ENCODE measurements at regions not wholly inside any gene's neighbourhood (a gene's known extent, or its start where the extent isn't known, plus 50 kb on each side); places are given as distances from the start of the nearest gene placed in this dataset.

GRCh38 chr4:167452922-167453430, 218.7 kb upstream of the SPOCK3 start:
- H3K9ac ChIP-seq (ENCODE audit: low read length), result no peak overlapping the region
- no peak overlapping the region for H2AFZ ChIP-seq (ENCODE audit: low read depth, low read length)
- H3K9me3 ChIP-seq (ENCODE audit: low read length), result no peaks in the 10 kb centered on the region
- no peaks in the 10 kb centered on the region for H3K36me3 ChIP-seq (ENCODE audit: insufficient read depth, low read length)
- H3K9me2 ChIP-seq (ENCODE audit: insufficient read depth, low read length), result no peaks in the 10 kb centered on the region
- no peaks in the 10 kb centered on the region for H3F3A ChIP-seq (ENCODE audit: insufficient read depth, low read length, poor library complexity, severe bottlenecking)
- H4K20me1 ChIP-seq (ENCODE audit: insufficient read depth), result no peaks in the 10 kb centered on the region
- no peaks in the 10 kb centered on the region for H3K79me2 ChIP-seq (replicated peaks; ENCODE audit: insufficient read depth, low read length)
- no peak overlapping the region for H3K4me2 ChIP-seq (ENCODE audit: low read length)
- TF ChIP-seq SMC3 (conservative IDR thresholded peaks at IDR 0.05; ENCODE audit: poor library complexity) (no peak), TAF1 (IDR thresholded peaks at IDR 0.05; ENCODE audit: low read depth) (no peak), RAD21 (conservative IDR thresholded peaks at IDR 0.05) (no peak), POLR2AphosphoS5 (IDR thresholded peaks at IDR 0.05) (no peak), EP300 (conservative IDR thresholded peaks at IDR 0.05; ENCODE audit: poor library complexity, severe bottlenecking) (no peak), MXI1 (conservative IDR thresholded peaks at IDR 0.05; ENCODE audit: poor library complexity, severe bottlenecking) (no peak), EZH2 (IDR thresholded peaks at IDR 0.05; ENCODE audit: borderline replicate concordance, insufficient read depth, low read length, poor library complexity, severe bottlenecking) (no peak)
- TF ChIP-seq, protein P1, sequence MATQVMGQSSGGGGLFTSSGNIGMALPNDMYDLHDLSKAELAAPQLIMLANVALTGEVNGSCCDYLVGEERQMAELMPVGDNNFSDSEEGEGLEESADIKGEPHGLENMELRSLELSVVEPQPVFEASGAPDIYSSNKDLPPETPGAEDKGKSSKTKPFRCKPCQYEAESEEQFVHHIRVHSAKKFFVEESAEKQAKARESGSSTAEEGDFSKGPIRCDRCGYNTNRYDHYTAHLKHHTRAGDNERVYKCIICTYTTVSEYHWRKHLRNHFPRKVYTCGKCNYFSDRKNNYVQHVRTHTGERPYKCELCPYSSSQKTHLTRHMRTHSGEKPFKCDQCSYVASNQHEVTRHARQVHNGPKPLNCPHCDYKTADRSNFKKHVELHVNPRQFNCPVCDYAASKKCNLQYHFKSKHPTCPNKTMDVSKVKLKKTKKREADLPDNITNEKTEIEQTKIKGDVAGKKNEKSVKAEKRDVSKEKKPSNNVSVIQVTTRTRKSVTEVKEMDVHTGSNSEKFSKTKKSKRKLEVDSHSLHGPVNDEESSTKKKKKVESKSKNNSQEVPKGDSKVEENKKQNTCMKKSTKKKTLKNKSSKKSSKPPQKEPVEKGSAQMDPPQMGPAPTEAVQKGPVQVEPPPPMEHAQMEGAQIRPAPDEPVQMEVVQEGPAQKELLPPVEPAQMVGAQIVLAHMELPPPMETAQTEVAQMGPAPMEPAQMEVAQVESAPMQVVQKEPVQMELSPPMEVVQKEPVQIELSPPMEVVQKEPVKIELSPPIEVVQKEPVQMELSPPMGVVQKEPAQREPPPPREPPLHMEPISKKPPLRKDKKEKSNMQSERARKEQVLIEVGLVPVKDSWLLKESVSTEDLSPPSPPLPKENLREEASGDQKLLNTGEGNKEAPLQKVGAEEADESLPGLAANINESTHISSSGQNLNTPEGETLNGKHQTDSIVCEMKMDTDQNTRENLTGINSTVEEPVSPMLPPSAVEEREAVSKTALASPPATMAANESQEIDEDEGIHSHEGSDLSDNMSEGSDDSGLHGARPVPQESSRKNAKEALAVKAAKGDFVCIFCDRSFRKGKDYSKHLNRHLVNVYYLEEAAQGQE (IDR thresholded peaks at IDR 0.05; ENCODE audit: borderline replicate concordance), result no peak
- TF ChIP-seq, protein P2, sequence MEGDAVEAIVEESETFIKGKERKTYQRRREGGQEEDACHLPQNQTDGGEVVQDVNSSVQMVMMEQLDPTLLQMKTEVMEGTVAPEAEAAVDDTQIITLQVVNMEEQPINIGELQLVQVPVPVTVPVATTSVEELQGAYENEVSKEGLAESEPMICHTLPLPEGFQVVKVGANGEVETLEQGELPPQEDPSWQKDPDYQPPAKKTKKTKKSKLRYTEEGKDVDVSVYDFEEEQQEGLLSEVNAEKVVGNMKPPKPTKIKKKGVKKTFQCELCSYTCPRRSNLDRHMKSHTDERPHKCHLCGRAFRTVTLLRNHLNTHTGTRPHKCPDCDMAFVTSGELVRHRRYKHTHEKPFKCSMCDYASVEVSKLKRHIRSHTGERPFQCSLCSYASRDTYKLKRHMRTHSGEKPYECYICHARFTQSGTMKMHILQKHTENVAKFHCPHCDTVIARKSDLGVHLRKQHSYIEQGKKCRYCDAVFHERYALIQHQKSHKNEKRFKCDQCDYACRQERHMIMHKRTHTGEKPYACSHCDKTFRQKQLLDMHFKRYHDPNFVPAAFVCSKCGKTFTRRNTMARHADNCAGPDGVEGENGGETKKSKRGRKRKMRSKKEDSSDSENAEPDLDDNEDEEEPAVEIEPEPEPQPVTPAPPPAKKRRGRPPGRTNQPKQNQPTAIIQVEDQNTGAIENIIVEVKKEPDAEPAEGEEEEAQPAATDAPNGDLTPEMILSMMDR (IDR thresholded peaks at IDR 0.05; ENCODE audit: poor library complexity, severe bottlenecking), result no peak
- H3K27ac ChIP-seq (ENCODE audit: low read length), result no peak overlapping the region
- no peaks in the 10 kb centered on the region for H3K27me3 ChIP-seq (ENCODE audit: insufficient read depth, low read depth, low read length)
- no peak overlapping the region for H3K4me3 ChIP-seq (ENCODE audit: low read length)

GRCh38 chr4:167456619-167457018, 222.3 kb upstream of the SPOCK3 start:
- Histone ChIP-seq H3K27me3 (ENCODE audit: insufficient read depth, low read depth, low read length) (no peaks in the 10 kb centered on the region), H2AFZ (ENCODE audit: low read depth, low read length) (no peak overlapping the region), H3K4me3 (ENCODE audit: low read length) (no peak overlapping the region)

More at GRCh38 chr4:167456619-167457018, 222.3 kb upstream of the SPOCK3 start:
- no peak for TF ChIP-seq POLR2AphosphoS5 (IDR thresholded peaks at IDR 0.05)
- no peak for TF ChIP-seq EZH2 (IDR thresholded peaks at IDR 0.05; ENCODE audit: borderline replicate concordance, insufficient read depth, low read length, poor library complexity, severe bottlenecking)
- TF ChIP-seq, protein P2 (IDR thresholded peaks at IDR 0.05; ENCODE audit: poor library complexity, severe bottlenecking), result no peak
- no peak for TF ChIP-seq EP300 (conservative IDR thresholded peaks at IDR 0.05; ENCODE audit: poor library complexity, severe bottlenecking)
- no peak overlapping the region for H3K9ac ChIP-seq (ENCODE audit: low read length)
- no peaks in the 10 kb centered on the region for H3K36me3 ChIP-seq (ENCODE audit: insufficient read depth, low read length)
- no peaks in the 10 kb centered on the region for H3K9me2 ChIP-seq (ENCODE audit: insufficient read depth, low read length)
- no peaks in the 10 kb centered on the region for H4K20me1 ChIP-seq (ENCODE audit: insufficient read depth)
- no peak overlapping the region for H3K27ac ChIP-seq (ENCODE audit: low read length)
- no peaks in the 10 kb centered on the region for H3K9me3 ChIP-seq (ENCODE audit: low read length)
- H3F3A ChIP-seq (ENCODE audit: insufficient read depth, low read length, poor library complexity, severe bottlenecking), result no peaks in the 10 kb centered on the region
- H3K79me2 ChIP-seq (replicated peaks; ENCODE audit: insufficient read depth, low read length), result no peaks in the 10 kb centered on the region
- no peak overlapping the region for H3K4me2 ChIP-seq (ENCODE audit: low read length)

Data from neural cell (in vitro differentiated cells).